T-helper 22 cell (primary cell): ENCODE measurements at regions not wholly inside any gene's neighbourhood (a gene's known extent, or its start where the extent isn't known, plus 50 kb on each side); places are given as distances from the start of the nearest gene placed in this dataset.
"Not testable (repeated sequence)": the region's sequence is repeated elsewhere in the genome, so short reads cannot be mapped to it uniquely, and the experiment has no call there.

ENCODE experiments used
- DNase-seq: peaks from one replicate; pipeline ENCODE4 v3.0.0-alpha.2; 2020; ENCODE audit warnings: low read depth

DNA sequence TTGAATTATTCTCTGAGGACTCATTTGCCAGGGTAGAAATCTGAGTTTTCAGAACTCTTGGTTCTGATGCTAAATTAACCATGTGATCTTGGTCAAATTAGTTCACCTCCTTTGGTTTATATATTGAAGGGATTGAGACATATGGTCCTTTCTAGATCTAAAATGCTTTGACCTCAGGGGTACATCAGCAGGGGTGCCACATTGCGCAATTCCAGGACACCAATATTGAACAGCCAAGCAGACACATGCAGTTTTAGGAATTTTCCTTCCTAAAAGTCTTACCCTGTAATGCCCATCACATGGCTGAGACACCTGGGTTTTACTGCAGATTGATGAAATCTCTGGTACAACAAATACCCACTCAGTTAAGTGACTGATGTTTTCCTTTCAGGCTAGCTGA is 254.4 kb upstream of the NCAM1 start:
- no peak for DNase-seq

DNA sequence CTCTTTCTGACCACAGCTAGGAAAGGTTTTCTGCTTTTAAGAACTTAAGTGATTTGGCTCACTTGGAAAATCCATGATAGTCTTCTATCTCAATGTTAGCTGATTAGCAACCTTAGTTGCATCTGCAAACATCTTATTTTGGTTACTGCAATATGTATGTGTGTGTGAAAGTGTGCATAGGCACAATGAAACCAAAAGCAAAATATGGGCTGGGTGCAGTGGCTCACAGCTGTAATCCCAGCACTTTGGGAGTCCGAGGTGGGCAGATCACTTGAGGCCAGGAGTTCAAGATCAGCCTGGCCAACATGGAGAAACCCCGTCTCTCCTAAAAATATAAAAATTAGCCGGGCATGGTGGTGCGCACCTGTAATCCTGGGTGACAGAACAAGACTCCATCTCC is 246.9 kb upstream of the NCAM1 start:
- DNase-seq, result not testable (repeated sequence)

DNA sequence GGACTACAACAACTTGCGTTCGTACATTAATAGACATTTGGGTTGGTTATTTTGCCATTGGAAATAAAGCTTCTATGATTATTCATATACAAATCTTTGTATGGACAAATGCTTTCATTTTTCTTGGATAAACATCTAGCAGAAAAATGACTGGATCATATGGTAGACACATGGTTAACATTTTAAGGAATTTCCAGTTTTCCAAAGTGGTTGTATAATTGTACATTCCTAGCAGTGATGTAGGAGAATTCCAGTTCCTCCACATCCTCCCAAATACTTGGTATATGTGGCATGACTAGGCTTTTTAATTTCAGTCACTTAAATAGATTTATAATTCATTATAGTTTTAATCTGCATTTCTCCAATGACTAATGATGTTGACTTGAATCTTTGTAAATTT is 246.2 kb upstream of the NCAM1 start:
- DNase-seq, result no peak

DNA sequence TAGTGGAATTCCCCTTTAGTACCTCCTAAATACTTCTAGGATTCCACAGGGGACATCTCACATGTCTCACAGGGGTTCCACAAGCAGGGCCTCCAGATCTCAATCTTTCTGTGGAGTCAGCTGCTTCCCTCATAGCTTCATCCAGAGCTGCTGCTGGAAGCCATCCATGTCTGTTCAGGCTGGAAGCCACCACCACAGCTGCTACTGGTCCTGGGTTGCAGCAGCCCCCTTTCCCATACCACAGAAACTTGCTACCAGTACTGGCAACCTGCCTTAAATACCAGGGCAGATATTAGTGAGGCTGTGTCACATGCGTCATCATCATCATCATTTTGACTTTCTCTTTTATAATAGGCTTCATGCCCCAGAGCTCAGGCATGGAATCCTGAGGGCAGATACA is 242.7 kb upstream of the NCAM1 start:
- no peak for DNase-seq

DNA sequence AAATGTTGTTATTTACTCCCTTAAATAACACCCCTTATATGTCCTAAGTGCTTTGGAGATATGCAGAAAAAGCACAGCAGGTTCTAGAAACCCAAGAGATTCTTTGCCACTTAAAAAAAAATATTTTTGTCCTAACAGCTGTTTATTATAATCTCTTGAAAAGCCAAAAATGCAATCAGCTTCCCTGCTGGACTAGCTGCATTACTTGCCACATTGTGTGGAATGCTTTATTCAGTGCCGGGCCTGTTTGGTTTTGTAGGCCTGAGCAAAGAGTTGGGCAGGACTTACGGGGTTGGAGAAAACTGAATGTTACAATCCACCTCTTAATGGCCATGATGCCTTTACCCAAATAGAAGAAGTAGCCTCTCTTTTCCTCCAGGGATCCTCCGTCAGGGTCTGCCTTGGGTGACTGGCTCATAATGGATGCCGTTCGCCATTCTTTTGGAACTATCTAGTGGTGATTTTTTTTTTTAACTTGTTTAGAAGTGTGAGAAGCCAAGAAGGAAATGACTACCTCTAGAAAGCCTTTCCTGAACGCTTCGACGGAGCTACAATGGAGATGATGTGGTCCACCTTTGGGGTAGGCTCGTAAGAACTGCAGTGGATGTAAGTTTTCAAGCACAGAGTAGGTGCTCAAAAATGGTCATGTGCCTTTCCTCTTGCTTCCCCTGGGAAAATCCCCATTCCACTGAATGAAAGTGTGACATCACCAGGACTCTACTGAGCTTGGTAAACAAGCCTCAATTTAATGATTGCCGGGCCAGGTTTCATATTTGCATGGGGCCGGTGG is 241.3 kb upstream of the NCAM1 start:
- DNase-seq, result no peak

DNA sequence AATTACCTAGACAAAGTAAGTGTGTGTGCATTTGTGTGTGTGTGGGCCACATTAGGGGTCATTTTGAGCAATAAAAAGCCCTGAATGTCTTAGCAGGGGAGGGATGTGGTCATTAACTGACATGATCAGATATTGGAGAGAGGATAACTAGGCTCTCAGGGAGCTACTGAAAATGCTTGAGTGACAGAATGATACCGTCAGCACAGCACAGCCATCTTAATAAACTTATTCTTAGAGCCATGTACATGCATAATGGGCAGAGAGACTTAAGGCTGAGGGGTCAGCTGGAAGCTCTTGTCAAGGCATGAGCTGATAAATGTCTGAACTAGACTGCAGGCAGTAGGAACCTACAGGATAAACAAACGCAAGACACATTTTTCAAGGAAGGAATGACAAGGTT is 239.1 kb upstream of the NCAM1 start:
- no peak for DNase-seq

DNA sequence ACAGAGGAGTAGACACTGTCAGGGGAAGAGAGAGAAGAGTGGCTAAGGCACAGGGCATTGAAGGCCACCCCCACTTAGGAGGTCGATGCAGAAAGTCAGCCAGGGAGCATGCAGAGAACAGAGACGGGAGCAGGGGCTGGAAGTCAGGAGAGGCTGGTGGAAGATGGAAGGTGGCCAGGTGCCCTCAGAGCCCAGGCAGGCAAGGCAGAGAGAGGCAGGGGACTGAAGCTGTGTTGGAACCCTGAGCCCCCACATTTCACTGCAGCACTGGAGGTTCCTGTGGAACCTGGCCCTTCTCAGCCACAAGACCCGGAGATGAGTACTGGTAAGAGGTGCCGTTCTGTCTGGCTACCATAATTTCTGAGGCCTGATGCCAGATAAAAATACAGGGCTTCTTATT is 238.3 kb upstream of the NCAM1 start:
- DNase-seq, result no peak

DNA sequence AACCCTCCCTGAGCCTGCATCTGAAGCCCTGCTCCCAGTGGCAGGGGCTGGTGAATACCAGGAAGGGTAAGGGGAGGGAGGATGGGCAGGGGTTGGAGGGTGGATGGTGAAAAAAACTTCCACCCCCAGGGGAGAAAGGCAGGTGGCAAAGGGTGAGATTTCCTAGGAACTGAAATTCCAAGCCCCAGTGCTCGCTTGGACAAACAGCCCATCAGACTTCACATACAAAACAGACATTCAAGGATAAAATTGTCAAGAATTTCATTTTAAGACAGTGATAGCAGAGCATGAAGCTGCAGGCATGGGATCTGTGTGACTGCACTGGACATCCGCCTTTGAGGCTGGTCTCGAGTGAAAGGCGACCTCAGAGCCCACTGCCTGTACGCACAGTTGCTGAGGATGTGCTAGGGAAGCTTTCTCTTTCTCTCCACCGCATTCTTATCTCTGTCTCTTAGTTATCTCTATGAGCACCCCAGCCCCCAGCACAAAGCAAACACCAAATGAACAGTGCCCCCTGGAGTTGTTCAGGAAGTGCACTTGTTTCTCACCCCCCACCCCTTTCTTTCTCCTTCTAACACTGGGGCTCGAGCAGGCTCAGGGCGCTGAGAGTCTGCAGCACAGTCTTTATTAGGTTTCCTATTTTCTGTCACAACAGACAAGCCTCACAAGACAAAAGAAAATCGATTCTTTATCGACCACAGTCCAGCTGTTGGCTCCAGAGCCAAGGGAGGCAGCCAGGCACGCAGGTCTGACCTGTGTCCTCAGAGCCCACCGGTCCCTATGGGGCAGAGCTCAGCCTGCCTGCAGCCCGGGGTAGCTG is 237.3 kb upstream of the NCAM1 start:
- DNase-seq, result no peak

DNA sequence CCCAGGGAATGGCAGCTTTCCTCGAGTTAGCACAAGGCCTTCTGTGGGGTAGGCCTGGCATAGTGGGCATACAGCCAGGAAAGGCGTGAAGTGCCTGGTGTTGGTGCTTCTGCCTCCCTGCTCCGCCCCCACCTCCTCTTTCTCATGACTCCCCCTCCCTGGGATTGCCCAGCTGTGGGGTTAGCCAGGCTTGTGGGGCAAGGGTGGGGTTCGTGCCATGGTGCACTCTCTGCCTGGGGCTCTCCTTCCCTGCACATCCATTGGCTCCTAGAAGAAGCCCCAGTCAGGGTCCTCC is 236.8 kb upstream of the NCAM1 start:
- no peak for DNase-seq

DNA sequence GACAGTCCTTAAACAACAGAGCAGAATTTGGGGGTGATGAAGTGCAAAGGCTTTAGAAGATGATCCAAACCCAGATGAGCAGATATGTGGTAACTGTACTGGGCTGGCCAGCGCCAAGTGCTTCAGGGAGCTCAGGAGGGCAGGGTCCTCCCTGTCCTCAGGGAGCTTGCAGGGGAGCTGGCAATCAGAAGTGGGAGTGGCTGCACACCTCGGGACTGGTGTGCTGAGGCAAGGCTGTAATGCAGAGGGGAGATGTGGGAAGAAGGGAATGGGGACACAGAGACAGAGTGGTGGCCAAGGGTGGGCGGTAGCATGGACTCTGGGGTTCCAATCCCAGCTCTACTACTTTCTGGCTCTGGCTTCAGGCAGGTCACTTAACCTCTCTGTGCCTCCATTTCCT is 235.6 kb upstream of the NCAM1 start:
- DNase-seq, result no peak

DNA sequence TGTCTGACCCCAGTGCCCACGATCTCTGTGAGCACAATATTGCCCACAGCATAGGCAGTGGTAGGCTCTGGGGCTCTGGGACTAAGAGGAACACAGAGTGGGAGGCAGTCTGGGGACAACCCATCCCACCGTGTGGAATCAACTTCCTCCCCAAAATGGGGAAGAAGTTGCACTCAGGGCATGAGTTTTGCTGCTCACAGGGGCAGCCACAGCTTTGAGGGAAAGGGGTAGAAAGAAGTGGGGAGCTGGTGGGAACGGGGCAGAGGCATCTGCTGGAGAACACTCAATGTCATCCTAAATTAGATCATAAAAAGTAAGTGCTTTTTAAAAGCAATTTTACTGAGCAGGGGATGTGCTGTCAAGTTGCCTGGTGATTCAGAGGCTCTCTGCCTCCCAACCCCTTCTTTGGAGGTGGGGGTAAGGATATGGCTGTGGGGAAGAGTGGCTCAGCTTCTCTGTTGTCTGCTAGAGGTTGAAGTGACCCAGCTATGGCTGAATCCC is 233.8 kb upstream of the NCAM1 start:
- DNase-seq, result no peak

DNA sequence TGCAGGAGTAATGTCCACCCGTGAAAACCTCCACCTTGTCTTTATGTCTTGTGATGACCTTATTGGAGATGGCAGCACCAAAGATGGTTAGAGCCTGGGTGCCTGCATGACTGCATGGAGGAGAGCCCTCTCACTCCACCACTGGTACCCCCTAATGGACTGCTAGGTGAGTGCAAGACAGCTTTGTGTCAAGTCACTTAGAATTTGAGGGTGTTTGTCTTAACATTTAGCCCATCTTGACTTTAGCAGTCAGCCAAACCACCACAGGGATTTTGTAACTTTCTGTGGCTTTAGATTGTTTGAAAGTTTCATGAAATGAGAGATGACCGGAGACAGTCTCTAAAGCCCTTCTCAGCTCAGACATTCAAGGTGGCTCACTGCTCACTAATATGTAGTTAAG is 232.9 kb upstream of the NCAM1 start:
- no peak for DNase-seq

DNA sequence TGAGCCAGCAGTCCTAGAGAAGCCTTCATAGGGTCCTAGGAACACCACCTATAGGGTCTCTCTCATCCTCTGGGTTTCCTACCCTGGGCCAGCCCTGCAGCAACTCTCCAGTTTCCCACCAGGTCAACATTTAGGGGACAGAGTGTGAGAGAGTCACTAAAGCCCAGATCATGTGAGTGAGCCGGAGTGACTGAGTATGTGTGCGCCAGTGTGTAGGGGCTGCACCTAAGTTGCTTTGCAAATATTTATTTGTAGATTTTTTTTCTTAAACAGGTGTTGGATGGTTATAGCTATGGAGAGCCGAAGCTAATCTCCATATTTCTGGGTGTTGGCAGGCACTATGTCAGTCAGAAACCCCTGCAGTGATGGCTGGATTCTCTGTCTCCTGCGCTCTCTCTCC is 232.5 kb upstream of the NCAM1 start:
- no peak for DNase-seq

DNA sequence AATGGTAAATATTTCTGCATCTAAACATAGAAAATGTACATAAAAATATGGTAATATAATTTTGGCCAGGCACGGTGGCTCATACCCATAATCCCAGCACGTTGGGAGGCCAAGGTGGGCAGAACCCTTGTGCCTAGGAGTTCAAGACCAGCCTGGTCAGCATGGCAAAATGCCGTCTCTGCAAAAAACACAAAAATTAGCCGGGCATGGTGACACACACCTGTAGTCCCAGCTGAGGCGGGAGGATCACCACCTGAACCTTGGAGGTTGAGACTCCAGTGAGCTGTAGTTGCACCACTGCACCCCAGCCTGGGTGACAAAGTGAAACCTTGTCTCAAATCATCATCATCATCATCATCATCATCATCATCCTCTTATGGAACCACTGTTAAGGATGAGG is 230.6 kb upstream of the NCAM1 start:
- DNase-seq, result no peak

DNA sequence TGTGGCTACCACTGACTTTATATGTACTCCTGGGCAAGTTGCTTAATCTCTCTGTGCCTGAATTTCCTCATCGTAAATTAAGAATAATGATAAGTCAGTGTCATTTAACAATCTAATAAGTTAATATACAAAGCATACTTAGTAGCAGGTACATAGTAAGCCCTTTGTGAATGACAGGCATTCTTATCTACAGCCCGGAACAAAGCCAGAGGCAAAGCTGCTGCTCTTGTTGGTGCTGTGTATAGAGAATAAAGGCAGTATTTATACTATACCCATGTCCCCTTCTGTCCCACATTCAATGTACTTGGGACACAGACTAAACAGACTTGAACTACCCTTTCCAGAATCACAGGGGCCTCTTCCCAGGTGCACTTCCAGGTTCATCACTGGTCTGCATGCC is 229.7 kb upstream of the NCAM1 start:
- no peak for DNase-seq

DNA sequence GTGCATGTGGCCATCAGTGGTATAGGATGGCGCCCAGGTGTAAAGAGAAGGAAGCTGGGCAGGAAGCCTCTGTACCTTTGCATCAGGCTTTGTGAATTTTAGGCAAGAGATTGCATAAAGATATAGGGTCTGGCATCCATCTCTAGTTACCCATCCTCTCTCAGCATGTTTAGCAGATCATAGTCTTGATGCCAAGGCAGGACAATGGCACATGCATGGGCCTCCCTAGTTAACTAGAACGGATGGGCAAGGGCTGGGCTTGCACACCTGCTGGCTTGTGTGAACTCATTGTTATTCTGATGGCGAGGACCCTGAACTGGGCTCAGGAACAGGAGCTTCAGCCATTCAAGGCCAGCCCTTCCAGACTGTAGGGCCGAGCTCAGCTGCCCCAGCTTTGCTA is 229.2 kb upstream of the NCAM1 start:
- no peak for DNase-seq

DNA sequence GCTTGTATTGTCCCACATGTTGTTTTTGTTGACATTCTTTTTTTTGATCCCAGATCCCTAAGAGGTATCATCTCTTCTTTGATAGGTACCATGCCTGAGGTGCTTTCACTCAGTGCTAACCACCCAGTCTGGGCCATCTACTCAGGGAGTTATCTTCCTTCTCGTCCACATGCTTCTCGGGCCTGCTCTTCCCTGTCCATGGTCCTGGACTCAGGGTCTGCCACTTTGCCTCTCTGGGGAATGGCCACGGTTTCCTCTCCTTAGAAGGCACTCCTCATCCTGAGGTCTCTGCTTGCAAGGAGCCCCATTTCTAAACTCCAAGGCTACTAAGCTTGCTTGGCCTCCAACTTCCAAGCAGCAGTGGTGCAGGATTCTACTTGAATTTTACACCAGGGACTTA is 227.0 kb upstream of the NCAM1 start:
- no peak for DNase-seq

DNA sequence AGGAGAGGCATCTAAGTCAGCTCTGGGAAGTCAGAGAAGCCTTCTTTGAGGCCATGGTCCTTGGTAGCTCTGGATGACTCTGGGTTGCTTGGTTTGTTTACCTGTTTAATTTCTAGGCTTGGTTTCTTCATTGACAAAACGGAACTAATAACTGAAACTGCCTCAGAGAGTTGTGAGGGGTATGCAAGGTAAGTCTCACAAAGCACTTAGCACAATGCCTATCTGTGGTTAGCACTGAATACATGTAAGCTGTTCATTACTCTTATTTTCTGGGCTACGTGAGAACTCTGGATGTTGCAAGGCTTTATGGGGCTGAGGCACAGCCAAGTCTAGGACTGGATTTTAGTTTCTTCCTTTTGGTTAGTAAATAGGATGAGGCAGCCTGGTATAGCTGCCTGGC is 225.8 kb upstream of the NCAM1 start:
- DNase-seq, result no peak

DNA sequence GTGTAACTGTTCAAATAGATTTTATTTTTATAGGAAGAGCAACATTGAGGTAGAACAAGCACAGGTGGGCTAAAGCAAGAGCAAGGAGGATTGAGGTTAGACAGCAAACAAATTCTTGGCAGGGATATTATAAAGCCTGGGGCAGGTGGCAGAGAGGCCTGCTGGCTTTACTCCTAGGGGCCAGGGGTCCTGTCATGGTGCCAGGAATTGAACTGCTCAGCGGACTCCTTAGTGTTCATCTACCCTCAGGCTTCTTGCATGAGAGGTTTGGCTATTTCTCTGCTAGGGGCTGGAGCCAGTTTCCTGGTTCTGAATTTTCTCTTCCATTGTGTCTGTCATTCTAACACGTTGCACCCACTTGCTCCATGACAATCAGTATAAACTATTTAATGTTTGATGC is 217.2 kb upstream of the NCAM1 start:
- DNase-seq, result no peak

DNA sequence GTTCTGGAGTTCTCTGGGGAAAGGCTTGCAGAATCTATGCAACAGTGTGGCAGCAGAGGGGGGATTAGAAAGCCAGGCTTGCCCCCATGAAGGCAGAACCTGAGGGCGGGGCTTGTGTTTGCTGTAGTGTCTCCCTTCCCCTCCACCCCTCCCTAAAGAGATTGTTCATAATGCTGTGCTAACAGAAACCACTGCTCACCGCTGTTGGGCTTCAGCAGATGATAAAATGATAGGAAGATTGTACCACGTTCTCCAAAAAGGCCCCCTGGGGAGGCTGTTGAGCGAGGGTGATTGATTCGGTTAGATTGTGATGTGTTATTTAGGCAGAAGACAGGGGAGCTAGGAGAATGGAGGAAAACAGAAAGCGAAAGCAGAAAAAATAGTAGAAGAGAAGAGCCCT is 215.2 kb upstream of the NCAM1 start:
- no peak for DNase-seq

DNA sequence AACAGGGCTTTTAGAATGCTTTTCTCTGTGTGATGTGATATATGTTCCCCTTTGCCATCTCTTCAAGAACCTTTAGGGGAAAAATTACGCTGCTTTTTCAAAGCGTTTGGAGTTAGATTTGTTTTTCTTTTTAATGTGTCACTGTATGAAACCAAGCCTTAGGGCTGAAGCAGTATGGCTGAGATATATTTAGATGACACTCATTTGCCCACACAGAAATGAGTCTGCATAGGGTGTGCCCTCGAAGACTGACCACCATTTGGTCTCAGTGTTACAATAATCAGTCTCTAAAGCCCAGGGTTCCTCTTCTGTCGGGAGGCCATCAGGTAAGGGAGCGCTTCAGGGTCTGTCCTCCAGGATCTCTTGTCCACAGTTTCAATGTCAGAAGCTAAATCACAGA is 213.0 kb upstream of the NCAM1 start:
- DNase-seq, result no peak

DNA sequence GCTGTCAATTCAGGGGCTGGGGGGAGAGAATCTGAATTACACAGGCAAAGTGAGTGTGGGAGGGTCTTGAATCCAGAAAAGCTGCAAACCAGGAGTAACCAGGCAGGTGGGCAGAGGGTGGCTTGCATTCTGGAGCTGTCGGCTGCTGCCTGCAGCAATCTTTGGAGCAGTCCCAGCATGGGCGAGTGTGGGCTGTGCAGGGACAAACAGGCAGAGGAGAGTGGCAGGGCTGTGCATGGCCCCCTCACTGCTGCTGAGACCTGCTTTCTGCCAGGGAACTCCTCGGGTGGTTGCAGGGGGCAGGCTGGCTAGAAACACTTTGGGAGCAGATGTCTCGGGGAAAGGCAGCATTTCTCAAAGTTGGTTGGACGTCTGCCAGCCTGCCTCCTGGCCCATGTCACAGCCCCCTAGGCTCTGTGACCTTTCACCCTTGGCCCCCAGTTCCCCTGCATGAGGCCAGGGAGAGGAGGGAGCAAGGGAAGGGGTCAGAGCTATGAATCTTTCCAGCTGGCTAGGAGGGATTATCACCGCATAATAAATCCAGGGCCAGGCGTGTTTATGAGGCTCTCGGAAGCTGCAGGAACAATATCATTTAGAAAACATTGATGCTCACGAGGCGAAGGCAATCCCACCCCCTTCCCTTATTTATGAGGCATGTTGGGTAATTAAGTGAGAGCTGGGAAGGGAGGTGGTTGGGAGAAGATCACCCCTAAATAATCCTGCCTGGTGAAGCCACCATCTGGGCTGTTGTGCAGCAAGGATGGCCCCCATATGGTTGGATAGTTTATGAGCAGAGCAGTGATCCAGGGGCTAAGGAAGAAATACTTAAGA is 212.3 kb upstream of the NCAM1 start:
- DNase-seq, result no peak

DNA sequence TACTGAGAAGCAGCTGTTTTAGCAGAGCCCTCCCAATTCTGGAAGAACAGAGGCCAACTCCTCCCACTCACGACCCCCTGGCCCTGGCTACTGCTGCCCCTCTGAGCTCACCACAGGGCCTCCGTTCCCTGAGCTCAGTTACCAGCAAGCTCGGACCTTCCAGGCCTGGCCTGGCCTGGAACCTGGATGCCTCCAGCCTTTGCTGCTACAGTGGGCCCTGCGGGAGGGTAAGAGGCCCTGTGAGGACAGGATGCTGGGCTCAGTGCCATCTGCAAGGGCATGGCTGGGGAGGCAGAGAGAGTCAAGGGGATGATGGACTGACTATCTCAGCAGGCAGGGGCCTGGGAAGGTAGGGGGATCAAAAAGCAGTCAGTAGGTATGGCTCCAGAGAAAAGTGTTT is 209.9 kb upstream of the NCAM1 start:
- DNase-seq, result no peak
